Keratinocyte (primary cell): ENCODE measurements at regions not wholly inside any gene's neighbourhood (a gene's known extent, or its start where the extent isn't known, plus 50 kb on each side); places are given as distances from the start of the nearest gene placed in this dataset.

Experiments
- EZH2 ChIP-seq: IDR thresholded peaks from one replicate; pipeline ENCODE4 v1.6.1; 2012; ENCODE audit warnings: inconsistent platforms, mild to moderate bottlenecking, low read length, moderate library complexity
- TF ChIP-seq, protein P1 (sequence below), 3 experiments: IDR thresholded peaks in 1 of 3; conservative IDR thresholded peaks in 1 of 3; optimal IDR thresholded peaks in 1 of 3; 2 replicates in 2 of 3; 3 replicates in 1 of 3; pipeline versions ENCODE3 to v1.5.1; 2011; ENCODE audit warnings: low read length in 3 of 3, mild to moderate bottlenecking in 3 of 3, moderate library complexity in 2 of 3, control low read depth in 1 of 3, inconsistent platforms in 1 of 3; ENCODE audit not compliant: insufficient read depth in 2 of 3; ENCODE audit errors: extremely low read depth in 1 of 3

DNA sequence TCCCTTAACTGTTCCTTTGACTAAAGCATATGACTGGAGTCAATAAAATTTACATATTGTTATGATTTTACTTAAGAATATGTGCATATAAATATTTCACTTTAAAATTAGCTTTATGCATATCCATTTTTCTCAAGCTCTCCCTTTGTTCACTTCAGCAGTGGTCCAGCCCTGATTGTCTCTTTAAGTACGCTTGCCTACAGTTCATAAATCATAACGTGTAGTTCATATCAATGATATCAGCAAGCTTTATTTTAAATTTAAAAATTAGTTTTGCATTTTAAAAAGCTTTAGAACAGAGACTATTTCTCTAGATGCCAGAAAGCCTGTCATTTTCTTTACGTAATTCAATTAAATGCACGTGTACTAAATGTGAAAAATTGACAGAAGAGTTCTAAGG is 721.9 kb downstream of the OTOL1 start:
- no peak for TF ChIP-seq EZH2
- TF ChIP-seq, protein P1, sequence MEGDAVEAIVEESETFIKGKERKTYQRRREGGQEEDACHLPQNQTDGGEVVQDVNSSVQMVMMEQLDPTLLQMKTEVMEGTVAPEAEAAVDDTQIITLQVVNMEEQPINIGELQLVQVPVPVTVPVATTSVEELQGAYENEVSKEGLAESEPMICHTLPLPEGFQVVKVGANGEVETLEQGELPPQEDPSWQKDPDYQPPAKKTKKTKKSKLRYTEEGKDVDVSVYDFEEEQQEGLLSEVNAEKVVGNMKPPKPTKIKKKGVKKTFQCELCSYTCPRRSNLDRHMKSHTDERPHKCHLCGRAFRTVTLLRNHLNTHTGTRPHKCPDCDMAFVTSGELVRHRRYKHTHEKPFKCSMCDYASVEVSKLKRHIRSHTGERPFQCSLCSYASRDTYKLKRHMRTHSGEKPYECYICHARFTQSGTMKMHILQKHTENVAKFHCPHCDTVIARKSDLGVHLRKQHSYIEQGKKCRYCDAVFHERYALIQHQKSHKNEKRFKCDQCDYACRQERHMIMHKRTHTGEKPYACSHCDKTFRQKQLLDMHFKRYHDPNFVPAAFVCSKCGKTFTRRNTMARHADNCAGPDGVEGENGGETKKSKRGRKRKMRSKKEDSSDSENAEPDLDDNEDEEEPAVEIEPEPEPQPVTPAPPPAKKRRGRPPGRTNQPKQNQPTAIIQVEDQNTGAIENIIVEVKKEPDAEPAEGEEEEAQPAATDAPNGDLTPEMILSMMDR (optimal IDR thresholded peaks at IDR 0.05 in 1 of 3, IDR thresholded peaks at IDR 0.05 in 1 of 3, conservative IDR thresholded peaks at IDR 0.05 in 1 of 3; ENCODE audit: extremely low read depth in 1 of 3, insufficient read depth in 2 of 3, low read length in 3 of 3) = no peak
